Progenitor cell of endocrine pancreas (in vitro differentiated cells): ENCODE measurements at regions not wholly inside any gene's neighbourhood (a gene's known extent, or its start where the extent isn't known, plus 50 kb on each side); places are given as distances from the start of the nearest gene placed in this dataset.

ENCODE experiments used
- DNase-seq: peaks from one replicate; pipeline ENCODE4 v3.0.0; 2021; ENCODE audit warnings: low spot score; ENCODE audit not compliant: unreplicated experiment
- H3K27ac Mint-ChIP-seq: 2 replicates; pipeline ENCODE4 v1.8.0; 2021; ENCODE audit warnings: mild to moderate bottlenecking, moderate library complexity, mixed read lengths
- H3K27me3 Mint-ChIP-seq: 2 replicates; pipeline ENCODE4 v1.8.0; 2021; ENCODE audit warnings: mixed read lengths
- H3K36me3 Mint-ChIP-seq: 2 replicates; pipeline ENCODE4 v1.8.0; 2022; ENCODE audit warnings: mixed read lengths; ENCODE audit not compliant: insufficient read depth
- H3K4me1 Mint-ChIP-seq: 2 replicates; pipeline ENCODE4 v1.8.0; 2021; ENCODE audit warnings: low read depth, mixed read lengths
- H3K4me3 Mint-ChIP-seq: 2 replicates; pipeline ENCODE4 v1.8.0; 2021; ENCODE audit warnings: low read depth, mild to moderate bottlenecking, moderate library complexity, mixed read lengths
- H3K9me3 Mint-ChIP-seq: 2 replicates; pipeline ENCODE4 v1.8.0; 2021; ENCODE audit warnings: low read depth, mixed read lengths
- TF ChIP-seq, protein P1 (sequence below): fragments of 200-600 bp; sonication (generic); IDR thresholded peaks from one replicate; pipeline ENCODE4 v1.5.0; 2021; ENCODE audit warnings: antibody characterized with exemption, mild to moderate bottlenecking; ENCODE audit not compliant: unreplicated experiment

DNA sequence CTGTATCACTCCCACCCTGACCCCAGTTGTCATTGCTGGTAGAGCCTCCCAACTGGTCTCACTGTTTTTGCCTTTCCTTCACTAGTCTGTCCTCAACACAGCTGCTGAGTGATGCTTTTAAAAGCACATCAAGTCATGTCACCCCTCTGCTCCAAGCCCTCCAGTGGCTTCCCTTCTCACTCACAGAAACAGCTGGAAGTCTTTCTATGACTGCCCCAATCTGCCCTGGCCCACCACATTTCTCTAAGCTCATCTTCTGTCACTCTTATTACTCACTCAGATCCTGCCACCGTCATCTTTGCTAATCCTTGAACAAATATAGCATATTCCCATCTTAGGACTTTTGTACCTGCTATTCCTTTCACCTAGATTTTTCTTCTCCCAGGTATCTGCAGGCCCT lies 242.6 kb upstream of the RBBP8 start:
- no peak overlapping the region for H3K4me3 Mint-ChIP-seq
- peaks cover 2% of the 10 kb centered on the region for H3K36me3 Mint-ChIP-seq
- peaks cover 3% of the 10 kb centered on the region for H3K27me3 Mint-ChIP-seq
- no peak for DNase-seq
- no peak overlapping the region for H3K27ac Mint-ChIP-seq
- peaks cover 11% of the 10 kb centered on the region for H3K9me3 Mint-ChIP-seq
- H3K4me1 Mint-ChIP-seq = no peaks in the 10 kb centered on the region
- TF ChIP-seq, protein P1, sequence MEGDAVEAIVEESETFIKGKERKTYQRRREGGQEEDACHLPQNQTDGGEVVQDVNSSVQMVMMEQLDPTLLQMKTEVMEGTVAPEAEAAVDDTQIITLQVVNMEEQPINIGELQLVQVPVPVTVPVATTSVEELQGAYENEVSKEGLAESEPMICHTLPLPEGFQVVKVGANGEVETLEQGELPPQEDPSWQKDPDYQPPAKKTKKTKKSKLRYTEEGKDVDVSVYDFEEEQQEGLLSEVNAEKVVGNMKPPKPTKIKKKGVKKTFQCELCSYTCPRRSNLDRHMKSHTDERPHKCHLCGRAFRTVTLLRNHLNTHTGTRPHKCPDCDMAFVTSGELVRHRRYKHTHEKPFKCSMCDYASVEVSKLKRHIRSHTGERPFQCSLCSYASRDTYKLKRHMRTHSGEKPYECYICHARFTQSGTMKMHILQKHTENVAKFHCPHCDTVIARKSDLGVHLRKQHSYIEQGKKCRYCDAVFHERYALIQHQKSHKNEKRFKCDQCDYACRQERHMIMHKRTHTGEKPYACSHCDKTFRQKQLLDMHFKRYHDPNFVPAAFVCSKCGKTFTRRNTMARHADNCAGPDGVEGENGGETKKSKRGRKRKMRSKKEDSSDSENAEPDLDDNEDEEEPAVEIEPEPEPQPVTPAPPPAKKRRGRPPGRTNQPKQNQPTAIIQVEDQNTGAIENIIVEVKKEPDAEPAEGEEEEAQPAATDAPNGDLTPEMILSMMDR = no peak

DNA sequence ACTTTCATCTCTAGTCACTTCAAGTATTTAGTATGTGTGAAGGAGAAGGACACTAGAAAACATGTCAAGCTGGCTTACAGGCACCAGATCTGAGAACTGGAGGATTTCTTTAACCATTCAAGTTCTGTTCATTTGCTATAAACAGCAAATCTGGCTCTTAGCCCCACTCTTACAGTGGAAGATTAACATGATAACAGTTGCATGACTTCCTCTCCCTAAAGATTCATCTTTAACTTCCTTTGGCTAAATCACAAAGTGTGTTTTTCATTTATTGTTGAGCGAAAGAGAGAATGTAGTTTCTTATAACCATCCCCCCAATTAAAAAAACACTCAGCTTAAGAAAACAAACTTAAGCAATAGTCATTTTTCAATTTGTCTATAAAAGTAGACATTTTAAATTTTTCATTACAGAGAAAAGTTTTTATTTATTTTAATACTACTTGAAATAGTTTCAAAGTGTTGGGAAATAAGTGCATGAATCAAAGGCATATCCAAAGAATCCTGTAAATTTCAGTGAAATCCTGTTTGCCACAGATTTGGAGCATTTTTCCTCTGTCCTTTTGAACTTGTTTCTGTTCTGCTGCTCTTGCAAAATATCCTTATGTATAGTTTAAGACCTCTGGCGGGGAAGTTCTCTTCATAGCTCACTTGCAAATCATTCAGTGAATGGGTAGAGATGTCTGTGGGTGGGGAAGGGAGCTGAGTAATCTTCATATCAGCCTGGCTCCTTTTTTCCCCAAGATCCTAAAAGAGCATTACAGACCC lies 241.0 kb upstream of the RBBP8 start:
- TF ChIP-seq, protein P1 = no peak
- Mint-ChIP-seq H3K9me3 (peaks cover 4% of the 10 kb centered on the region), H3K27ac (no peak overlapping the region), H3K4me3 (no peak overlapping the region), H3K36me3 (peaks cover 1% of the 10 kb centered on the region), H3K27me3 (peaks cover 3% of the 10 kb centered on the region), H3K4me1 (no peaks in the 10 kb centered on the region)
- DNase-seq = no peak

DNA sequence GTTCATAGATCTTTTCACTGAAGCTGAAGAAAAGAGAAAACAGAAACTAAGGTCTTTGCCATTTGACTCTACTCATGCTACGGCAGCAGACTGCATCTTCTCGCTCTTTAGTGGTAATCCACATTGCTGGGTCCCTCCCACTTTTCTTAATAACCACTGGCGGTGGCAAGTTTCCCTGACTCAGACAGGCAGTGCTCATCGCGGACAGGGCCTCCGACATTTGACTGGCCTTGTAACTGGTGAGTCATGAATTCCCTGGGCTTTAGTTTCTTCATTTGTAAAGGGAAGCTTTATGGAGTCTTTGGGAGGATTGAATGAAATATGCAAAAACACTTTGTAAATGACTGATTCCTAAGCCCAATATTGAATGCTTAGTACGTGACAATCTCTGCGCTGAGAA lies 238.2 kb upstream of the RBBP8 start:
- Mint-ChIP-seq H3K27ac (no peak overlapping the region), H3K9me3 (peaks cover 2% of the 10 kb centered on the region), H3K36me3 (no peaks in the 10 kb centered on the region), H3K27me3 (peaks cover 3% of the 10 kb centered on the region), H3K4me1 (no peaks in the 10 kb centered on the region), H3K4me3 (no peak overlapping the region)
- TF ChIP-seq, protein P1 = no peak
- DNase-seq = no peak

DNA sequence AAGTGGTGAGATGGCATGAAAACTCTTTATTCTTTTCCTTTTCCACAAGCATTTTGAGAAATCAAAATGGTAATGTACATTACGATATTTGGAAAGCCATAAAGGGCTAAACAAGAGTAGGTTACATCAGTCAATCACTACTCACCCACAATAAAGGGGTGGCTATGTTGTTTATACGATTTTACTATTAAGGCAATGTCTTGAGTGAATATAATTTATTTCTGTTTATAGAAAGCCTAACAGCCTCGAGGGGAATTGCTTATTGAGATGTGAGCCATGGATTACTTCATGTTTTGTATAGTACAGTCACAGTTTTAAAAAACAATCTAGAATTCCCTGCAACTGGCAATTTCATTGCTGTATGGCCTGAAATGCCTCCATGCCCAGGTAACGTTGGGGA lies 237.5 kb upstream of the RBBP8 start:
- Mint-ChIP-seq H3K27me3 (peaks cover 3% of the 10 kb centered on the region), H3K4me3 (no peak overlapping the region), H3K27ac (no peak overlapping the region), H3K9me3 (peaks cover 3% of the 10 kb centered on the region), H3K36me3 (no peaks in the 10 kb centered on the region), H3K4me1 (no peaks in the 10 kb centered on the region)
- TF ChIP-seq, protein P1 = no peak
- DNase-seq = no peak

DNA sequence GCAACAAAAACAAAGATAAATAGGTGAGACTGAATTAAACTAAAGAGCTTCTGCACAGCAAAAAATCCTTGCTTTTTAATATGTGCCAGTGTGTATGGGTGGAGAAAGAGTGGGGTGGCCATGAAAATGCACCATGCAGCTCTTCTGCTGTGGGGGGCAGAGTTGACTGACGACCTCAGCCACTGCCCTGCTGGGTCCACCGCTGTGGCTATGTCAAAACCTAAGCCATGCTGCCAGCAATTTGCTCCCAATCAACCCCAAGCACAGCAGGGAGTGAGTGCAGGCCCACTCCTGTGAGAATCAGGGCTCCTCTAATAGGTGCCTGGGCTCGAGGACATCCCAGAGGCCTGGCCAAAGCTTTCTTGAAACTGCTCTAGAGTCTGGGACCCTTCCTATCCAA lies 235.6 kb upstream of the RBBP8 start:
- Mint-ChIP-seq H3K9me3 (peaks cover 3% of the 10 kb centered on the region), H3K27me3 (peaks cover 3% of the 10 kb centered on the region), H3K4me1 (no peaks in the 10 kb centered on the region)

More for the DNA sequence above, 235.6 kb upstream of the RBBP8 start:
- no peak overlapping the region for H3K4me3 Mint-ChIP-seq
- no peak for DNase-seq
- H3K36me3 Mint-ChIP-seq = no peaks in the 10 kb centered on the region
- no peak overlapping the region for H3K27ac Mint-ChIP-seq
- TF ChIP-seq, protein P1 = no peak
